ENCODE measurements at regions not wholly inside any gene's neighbourhood (a gene's known extent, or its start where the extent isn't known, plus 50 kb on each side); places are given as distances from the start of the nearest gene placed in this dataset.

- TF ChIP-seq, protein P1, sequence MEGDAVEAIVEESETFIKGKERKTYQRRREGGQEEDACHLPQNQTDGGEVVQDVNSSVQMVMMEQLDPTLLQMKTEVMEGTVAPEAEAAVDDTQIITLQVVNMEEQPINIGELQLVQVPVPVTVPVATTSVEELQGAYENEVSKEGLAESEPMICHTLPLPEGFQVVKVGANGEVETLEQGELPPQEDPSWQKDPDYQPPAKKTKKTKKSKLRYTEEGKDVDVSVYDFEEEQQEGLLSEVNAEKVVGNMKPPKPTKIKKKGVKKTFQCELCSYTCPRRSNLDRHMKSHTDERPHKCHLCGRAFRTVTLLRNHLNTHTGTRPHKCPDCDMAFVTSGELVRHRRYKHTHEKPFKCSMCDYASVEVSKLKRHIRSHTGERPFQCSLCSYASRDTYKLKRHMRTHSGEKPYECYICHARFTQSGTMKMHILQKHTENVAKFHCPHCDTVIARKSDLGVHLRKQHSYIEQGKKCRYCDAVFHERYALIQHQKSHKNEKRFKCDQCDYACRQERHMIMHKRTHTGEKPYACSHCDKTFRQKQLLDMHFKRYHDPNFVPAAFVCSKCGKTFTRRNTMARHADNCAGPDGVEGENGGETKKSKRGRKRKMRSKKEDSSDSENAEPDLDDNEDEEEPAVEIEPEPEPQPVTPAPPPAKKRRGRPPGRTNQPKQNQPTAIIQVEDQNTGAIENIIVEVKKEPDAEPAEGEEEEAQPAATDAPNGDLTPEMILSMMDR (IDR thresholded peaks at IDR 0.05; ENCODE audit: low read depth, low read length) = no peak
- no peak for DNase-seq (ENCODE audit: low read depth in 2 of 2)
- no peak overlapping the region for H3K4me3 ChIP-seq (replicated peaks in 1 of 2; ENCODE audit: low read depth in 2 of 2, low read length in 2 of 2)
These were observed 72.4 kb upstream of the ANXA10 start for GRCh38 chr4:168019921-168020320.

- TF ChIP-seq, protein P1 (IDR thresholded peaks at IDR 0.05; ENCODE audit: low read depth, low read length) = no peak
- H3K4me3 ChIP-seq (replicated peaks in 1 of 2; ENCODE audit: low read depth in 2 of 2, low read length in 2 of 2) = no peak overlapping the region
- DNase-seq (ENCODE audit: low read depth in 2 of 2) = peak; percentile 36 to 41
These were observed 70.7 kb upstream of the ANXA10 start for GRCh38 chr4:168021666-168022065.

GRCh38 chr4:168028568-168028967, 63.8 kb upstream of the ANXA10 start:
- H3K4me3 ChIP-seq (replicated peaks in 1 of 2; ENCODE audit: low read depth in 2 of 2, low read length in 2 of 2) = no peak overlapping the region
- TF ChIP-seq, protein P1 (IDR thresholded peaks at IDR 0.05; ENCODE audit: low read depth, low read length) = peak; percentile 15
- DNase-seq (ENCODE audit: low read depth in 2 of 2) = peak; percentile 22 to 45

DNA sequence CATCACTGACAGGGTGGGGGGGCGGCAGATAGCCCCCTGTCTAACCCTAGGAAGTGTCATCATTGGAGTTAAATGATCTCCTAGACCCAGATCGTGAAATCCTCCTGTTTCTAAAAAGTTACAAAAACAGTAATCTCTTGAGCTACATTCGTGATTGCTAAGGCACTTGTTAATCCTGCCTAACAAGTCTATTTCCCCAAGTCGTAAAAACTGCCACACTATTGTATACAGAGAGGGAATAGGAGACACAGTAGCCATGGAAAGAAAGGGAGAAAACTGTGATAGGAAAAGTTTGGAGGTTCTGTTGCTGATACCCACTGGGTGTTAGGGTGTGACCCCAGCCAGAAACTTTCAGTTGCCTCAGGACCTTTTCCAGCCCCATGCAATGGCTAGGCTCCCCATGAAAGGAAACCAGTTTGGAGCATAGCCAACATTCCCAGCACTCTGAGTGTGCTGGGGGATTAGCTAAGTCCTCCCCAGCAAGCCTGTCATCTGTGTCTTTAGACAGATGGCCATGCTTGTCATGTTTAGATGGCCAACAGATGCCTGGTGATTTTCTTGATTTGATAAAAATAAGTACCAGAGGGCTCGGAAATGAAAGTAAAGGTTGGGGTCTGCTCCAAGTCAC, 63.3 kb upstream of the ANXA10 start:
- TF ChIP-seq, protein P1 (IDR thresholded peaks at IDR 0.05; ENCODE audit: low read depth, low read length) = no peak
- no peak overlapping the region for H3K4me3 ChIP-seq (replicated peaks in 1 of 2; ENCODE audit: low read depth in 2 of 2, low read length in 2 of 2)
- DNase-seq (ENCODE audit: low read depth in 2 of 2) = peak in 1 of 2 donors; percentile 16

GRCh38 chr4:168037676-168038075, 54.7 kb upstream of the ANXA10 start:
- TF ChIP-seq, protein P1 (IDR thresholded peaks at IDR 0.05; ENCODE audit: low read depth, low read length) = no peak
- H3K4me3 ChIP-seq (replicated peaks in 1 of 2; ENCODE audit: low read depth in 2 of 2, low read length in 2 of 2) = no peak overlapping the region
- no peak for DNase-seq (ENCODE audit: low read depth in 2 of 2)

GRCh38 chr4:168039593-168039992, 52.7 kb upstream of the ANXA10 start:
- no peak overlapping the region for H3K4me3 ChIP-seq (replicated peaks in 1 of 2; ENCODE audit: low read depth in 2 of 2, low read length in 2 of 2)
- DNase-seq (ENCODE audit: low read depth in 2 of 2) = no peak
- TF ChIP-seq, protein P1 (IDR thresholded peaks at IDR 0.05; ENCODE audit: low read depth, low read length) = no peak

Data from cardiac fibroblast (primary cell).